Renal pelvis (tissue), 1 donor: ENCODE measurements at regions not wholly inside any gene's neighbourhood (a gene's known extent, or its start where the extent isn't known, plus 50 kb on each side); places are given as distances from the start of the nearest gene placed in this dataset.
"Not testable (repeated sequence)": the region's sequence is repeated elsewhere in the genome, so short reads cannot be mapped to it uniquely, and the experiment has no call there.

Source experiments
- DNase-seq: peaks from one replicate; pipeline ENCODE4 v3.0.0-alpha.2; 2013

GRCh38 chr15:30841639-30842038 lies 62.1 kb upstream of the FAN1 start:
- DNase-seq = not testable (repeated sequence)

- DNase-seq = not testable (repeated sequence)
Observed at GRCh38 chr15:30842798-30843472, 60.8 kb upstream of the FAN1 start.

- not testable (repeated sequence) for DNase-seq
Observed at GRCh38 chr15:30845536-30845935, 58.2 kb upstream of the FAN1 start.
